Thymus (tissue), 11 donors: ENCODE measurements at regions not wholly inside any gene's neighbourhood (a gene's known extent, or its start where the extent isn't known, plus 50 kb on each side); places are given as distances from the start of the nearest gene placed in this dataset.

Experiments
- DNase-seq, 9 donors: peaks; one replicate each; pipeline ENCODE4 v3.0.0-alpha.2; 2013; ENCODE audit warnings: low spot score in 9 of 9, low read depth in 6 of 9, missing footprints in 1 of 9
- H3K27ac ChIP-seq, 2 donors: one replicate each; pipeline ENCODE4 v1.5.1; 2013; ENCODE audit warnings: control low read depth in 1 of 2, low read depth in 1 of 2, low read length in 1 of 2, mild to moderate bottlenecking in 1 of 2, moderate library complexity in 1 of 2
- H3K27me3 ChIP-seq, 2 donors: one replicate each; pipeline ENCODE4 v1.5.1; 2013; ENCODE audit warnings: low read length in 1 of 2; ENCODE audit not compliant: control insufficient read depth in 2 of 2, insufficient read depth in 1 of 2
- H3K36me3 ChIP-seq, 2 donors: one replicate each; pipeline ENCODE4 v1.5.1; 2013; ENCODE audit warnings: low read length in 1 of 2, mild to moderate bottlenecking in 1 of 2, moderate library complexity in 1 of 2; ENCODE audit not compliant: control insufficient read depth in 2 of 2, insufficient read depth in 2 of 2
- H3K4me1 ChIP-seq, 2 donors: one replicate each; pipeline ENCODE4 v1.5.1; 2013; ENCODE audit warnings: low read length in 2 of 2; ENCODE audit not compliant: control insufficient read depth in 2 of 2, insufficient read depth in 2 of 2
- H3K4me3 ChIP-seq, 2 donors: one replicate each; pipeline ENCODE4 v1.5.1; 2013; ENCODE audit warnings: low read length in 2 of 2, control low read depth in 1 of 2, mild to moderate bottlenecking in 1 of 2
- H3K9me3 ChIP-seq, 2 donors: one replicate each; pipeline ENCODE4 v1.5.1; 2013; ENCODE audit warnings: low read length in 1 of 2, mild to moderate bottlenecking in 1 of 2; ENCODE audit not compliant: control insufficient read depth in 2 of 2, insufficient read depth in 1 of 2
- WGBS: extraction: QIAGEN DNeasy Blood & Tissue Kit; methylation state at CpG from one replicate; pipeline ENCODE4 v1.1.7; 2013; 5-methylcytosine and 5-hydroxymethylcytosine counted together
- donor health status: healthy.

GRCh38 chr12:31781894-31782540 is 53.2 kb upstream of the AMN1 start:
- Histone ChIP-seq H3K27me3 (no peaks in the 10 kb centered on the region), H3K4me3 (no peak overlapping the region), H3K9me3 (peaks cover 0 to 4% of the 10 kb centered on the region in 2 donors), H3K4me1 (no peaks in the 10 kb centered on the region), H3K27ac (no peak overlapping the region), H3K36me3 (no peaks in the 10 kb centered on the region)
- 98% methylated on average over 17 of the region's 17 CpGs for WGBS
- no peak for DNase-seq

GRCh38 chr12:31780096-31780495 is 51.3 kb upstream of the AMN1 start:
- Histone ChIP-seq H3K4me3 (no peak overlapping the region), H3K27ac (no peak overlapping the region), H3K36me3 (no peaks in the 10 kb centered on the region), H3K27me3 (no peaks in the 10 kb centered on the region), H3K4me1 (no peaks in the 10 kb centered on the region), H3K9me3 (peaks cover 0 to 4% of the 10 kb centered on the region in 2 donors)
- WGBS = 97% methylated on average over 5 of the region's 5 CpGs
- DNase-seq = no peak

GRCh38 chr12:31778687-31779086 is 49.9 kb upstream of the AMN1 start:
- Histone ChIP-seq H3K4me3 (no peak overlapping the region), H3K36me3 (no peaks in the 10 kb centered on the region), H3K27ac (no peak overlapping the region), H3K27me3 (no peaks in the 10 kb centered on the region), H3K4me1 (peaks cover 0 to 4% of the 10 kb centered on the region in 2 donors), H3K9me3 (no peaks in the 10 kb centered on the region)
- DNase-seq = no peak
- 87% methylated on average over 5 of the region's 5 CpGs for WGBS
